WTC11 (cell line): ENCODE measurements at regions not wholly inside any gene's neighbourhood (a gene's known extent, or its start where the extent isn't known, plus 50 kb on each side); places are given as distances from the start of the nearest gene placed in this dataset.

Experiments
- ATAC-seq: fragments of 200-7000 bp; cut with Tn5 transposase; 2 replicates; pipeline ENCODE4 v1.10.0; 2021; ENCODE audit warnings: mild to moderate bottlenecking, moderate library complexity
- CTCF ChIA-PET: fragments of 300-600 bp; sonication (Branson Sonifier 250); formaldehyde crosslinking; loops from one replicate; lab custom pipeline; 2021; ENCODE audit warnings: antibody characterized with exemption; lab: Charles Lee
- POLR2A ChIA-PET: fragments of 350-600 bp; sonication (Branson Sonifier 250); formaldehyde crosslinking; loops from one replicate; lab custom pipeline; 2021; ENCODE audit warnings: antibody characterized with exemption; lab: Charles Lee
- DNase-seq: peaks from one replicate; pipeline ENCODE4 v3.0.0; 2021; ENCODE audit warnings: low spot score
- H3K27ac Mint-ChIP-seq: 2 replicates; pipeline ENCODE4 v1.8.0; 2021; ENCODE audit warnings: mixed read lengths
- H3K27me3 Mint-ChIP-seq: 2 replicates; pipeline ENCODE4 v1.8.0; 2021; ENCODE audit warnings: low read depth, mild to moderate bottlenecking, moderate library complexity, mixed read lengths
- H3K36me3 Mint-ChIP-seq: 2 replicates; pipeline ENCODE4 v1.8.0; 2021; ENCODE audit warnings: mixed read lengths
- H3K4me1 Mint-ChIP-seq: 2 replicates; pipeline ENCODE4 v1.8.0; 2022; ENCODE audit warnings: mixed read lengths
- H3K4me3 Mint-ChIP-seq: 2 replicates; pipeline ENCODE4 v1.8.0; 2021; ENCODE audit warnings: mild to moderate bottlenecking, moderate library complexity, mixed read lengths
- H3K9me3 Mint-ChIP-seq: 2 replicates; pipeline ENCODE4 v1.8.0; 2021; ENCODE audit warnings: mixed read lengths
- AFF4 ChIP-seq: sonication (generic); formaldehyde crosslinking; IDR thresholded peaks from 2 replicates; pipeline ENCODE4 v1.8.1; 2023; ENCODE audit warnings: mild to moderate bottlenecking, missing genetic modification reagents, borderline replicate concordance
- ATF6 ChIP-seq: sonication (generic); formaldehyde crosslinking; IDR thresholded peaks from 2 replicates; pipeline ENCODE4 v1.8.1; 2023; ENCODE audit warnings: mild to moderate bottlenecking, missing genetic modification reagents
- HMGXB4 ChIP-seq: sonication (generic); formaldehyde crosslinking; IDR thresholded peaks from 2 replicates; pipeline ENCODE4 v1.8.1; 2023; ENCODE audit warnings: mild to moderate bottlenecking, moderate library complexity, missing genetic modification reagents
- MYBL2 ChIP-seq: sonication (generic); formaldehyde crosslinking; IDR thresholded peaks from 2 replicates; pipeline ENCODE4 v1.8.1; 2023; ENCODE audit warnings: mild to moderate bottlenecking, moderate library complexity, missing genetic modification reagents
- OVOL2 ChIP-seq: fragments of 250-450 bp; sonication (Bioruptor Pico); IDR thresholded peaks from 2 replicates; pipeline ENCODE4 v1.9.0; 2021; ENCODE audit warnings: mild to moderate bottlenecking, borderline replicate concordance
- SOX15 ChIP-seq: fragments of 250-450 bp; sonication (Bioruptor Pico); IDR thresholded peaks from 2 replicates; pipeline ENCODE4 v1.9.0; 2021; ENCODE audit warnings: mild to moderate bottlenecking
- TEAD4 ChIP-seq: sonication (generic); formaldehyde crosslinking; IDR thresholded peaks from 2 replicates; pipeline ENCODE4 v1.8.0; 2022; ENCODE audit warnings: mild to moderate bottlenecking, missing genetic modification reagents
- ZNF232 ChIP-seq: sonication (generic); formaldehyde crosslinking; IDR thresholded peaks from 2 replicates; pipeline ENCODE4 v1.8.0; 2022; ENCODE audit warnings: mild to moderate bottlenecking, missing genetic modification reagents
- ZNF425 ChIP-seq: fragments of 250-450 bp; sonication (Bioruptor Pico); conservative IDR thresholded peaks from 2 replicates; pipeline ENCODE4 v1.9.0; 2021; ENCODE audit warnings: mild to moderate bottlenecking
- TF ChIP-seq, protein P1 (sequence below): sonication (generic); formaldehyde crosslinking; IDR thresholded peaks from 2 replicates; pipeline ENCODE4 v1.8.0; 2022; ENCODE audit warnings: mild to moderate bottlenecking, missing genetic modification reagents
- TF ChIP-seq, protein P2 (sequence below): sonication (generic); formaldehyde crosslinking; IDR thresholded peaks from 2 replicates; pipeline ENCODE4 v1.8.0; 2023; ENCODE audit warnings: missing genetic modification reagents, mild to moderate bottlenecking, borderline replicate concordance

DNA sequence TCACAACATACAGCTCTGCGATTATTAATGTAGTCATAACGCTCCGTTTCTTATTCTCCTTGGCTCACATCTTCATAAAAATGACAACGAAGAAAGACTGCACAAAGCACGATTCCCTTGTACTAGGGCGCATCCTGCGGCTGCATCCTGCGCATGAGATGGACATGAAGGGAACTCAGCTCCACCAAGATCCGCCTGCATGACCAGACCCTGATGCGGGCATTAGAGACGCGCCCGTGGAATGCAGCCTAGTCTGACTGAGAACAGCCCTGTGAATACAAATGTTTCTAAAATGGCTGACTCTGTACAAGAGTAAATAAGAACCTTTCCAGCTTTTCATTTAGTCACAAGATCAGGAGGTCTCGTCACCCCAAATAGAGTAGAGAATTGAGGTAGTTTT is 422.2 kb downstream of the NOVA1 start (continued):
- TF ChIP-seq ATF6 (CRISPR knock-in tag), result no peak
- no peak for TF ChIP-seq MYBL2 (CRISPR knock-in tag)
- no peak for TF ChIP-seq SOX15
- TF ChIP-seq HMGXB4 (CRISPR knock-in tag), result no peak
- TF ChIP-seq, protein P1, sequence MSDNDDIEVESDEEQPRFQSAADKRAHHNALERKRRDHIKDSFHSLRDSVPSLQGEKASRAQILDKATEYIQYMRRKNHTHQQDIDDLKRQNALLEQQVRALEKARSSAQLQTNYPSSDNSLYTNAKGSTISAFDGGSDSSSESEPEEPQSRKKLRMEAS (CRISPR knock-in tag), result no peak

GRCh38 chr14:26174395-26174794 is 423.4 kb downstream of the NOVA1 start:
- POLR2A ChIA-PET, result no interaction called here
- DNase-seq, result no peak
- TF ChIP-seq, protein P2, sequence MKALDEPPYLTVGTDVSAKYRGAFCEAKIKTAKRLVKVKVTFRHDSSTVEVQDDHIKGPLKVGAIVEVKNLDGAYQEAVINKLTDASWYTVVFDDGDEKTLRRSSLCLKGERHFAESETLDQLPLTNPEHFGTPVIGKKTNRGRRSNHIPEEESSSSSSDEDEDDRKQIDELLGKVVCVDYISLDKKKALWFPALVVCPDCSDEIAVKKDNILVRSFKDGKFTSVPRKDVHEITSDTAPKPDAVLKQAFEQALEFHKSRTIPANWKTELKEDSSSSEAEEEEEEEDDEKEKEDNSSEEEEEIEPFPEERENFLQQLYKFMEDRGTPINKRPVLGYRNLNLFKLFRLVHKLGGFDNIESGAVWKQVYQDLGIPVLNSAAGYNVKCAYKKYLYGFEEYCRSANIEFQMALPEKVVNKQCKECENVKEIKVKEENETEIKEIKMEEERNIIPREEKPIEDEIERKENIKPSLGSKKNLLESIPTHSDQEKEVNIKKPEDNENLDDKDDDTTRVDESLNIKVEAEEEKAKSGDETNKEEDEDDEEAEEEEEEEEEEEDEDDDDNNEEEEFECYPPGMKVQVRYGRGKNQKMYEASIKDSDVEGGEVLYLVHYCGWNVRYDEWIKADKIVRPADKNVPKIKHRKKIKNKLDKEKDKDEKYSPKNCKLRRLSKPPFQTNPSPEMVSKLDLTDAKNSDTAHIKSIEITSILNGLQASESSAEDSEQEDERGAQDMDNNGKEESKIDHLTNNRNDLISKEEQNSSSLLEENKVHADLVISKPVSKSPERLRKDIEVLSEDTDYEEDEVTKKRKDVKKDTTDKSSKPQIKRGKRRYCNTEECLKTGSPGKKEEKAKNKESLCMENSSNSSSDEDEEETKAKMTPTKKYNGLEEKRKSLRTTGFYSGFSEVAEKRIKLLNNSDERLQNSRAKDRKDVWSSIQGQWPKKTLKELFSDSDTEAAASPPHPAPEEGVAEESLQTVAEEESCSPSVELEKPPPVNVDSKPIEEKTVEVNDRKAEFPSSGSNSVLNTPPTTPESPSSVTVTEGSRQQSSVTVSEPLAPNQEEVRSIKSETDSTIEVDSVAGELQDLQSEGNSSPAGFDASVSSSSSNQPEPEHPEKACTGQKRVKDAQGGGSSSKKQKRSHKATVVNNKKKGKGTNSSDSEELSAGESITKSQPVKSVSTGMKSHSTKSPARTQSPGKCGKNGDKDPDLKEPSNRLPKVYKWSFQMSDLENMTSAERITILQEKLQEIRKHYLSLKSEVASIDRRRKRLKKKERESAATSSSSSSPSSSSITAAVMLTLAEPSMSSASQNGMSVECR (CRISPR knock-in tag), result no peak
- TF ChIP-seq TEAD4 (CRISPR knock-in tag), result no peak
- no peak for TF ChIP-seq AFF4 (CRISPR knock-in tag)
- no peak for TF ChIP-seq ZNF232 (CRISPR knock-in tag)
- no peak for TF ChIP-seq OVOL2 (CRISPR knock-in tag)
- H3K4me1 Mint-ChIP-seq, result peaks cover 4% of the 10 kb centered on the region
- no peaks in the 10 kb centered on the region for H3K9me3 Mint-ChIP-seq
- no peak overlapping the region for H3K27ac Mint-ChIP-seq
- no peaks in the 10 kb centered on the region for H3K36me3 Mint-ChIP-seq
- CTCF ChIA-PET, result interaction anchor here (3.1 kb wide), 1 partner anchor 11 kb away, joined by 19 read pairs; no protein-coding TSS in a partner anchor
- ATAC-seq, result no peak
- no peaks in the 10 kb centered on the region for H3K27me3 Mint-ChIP-seq
- H3K4me3 Mint-ChIP-seq, result no peak overlapping the region

DNA sequence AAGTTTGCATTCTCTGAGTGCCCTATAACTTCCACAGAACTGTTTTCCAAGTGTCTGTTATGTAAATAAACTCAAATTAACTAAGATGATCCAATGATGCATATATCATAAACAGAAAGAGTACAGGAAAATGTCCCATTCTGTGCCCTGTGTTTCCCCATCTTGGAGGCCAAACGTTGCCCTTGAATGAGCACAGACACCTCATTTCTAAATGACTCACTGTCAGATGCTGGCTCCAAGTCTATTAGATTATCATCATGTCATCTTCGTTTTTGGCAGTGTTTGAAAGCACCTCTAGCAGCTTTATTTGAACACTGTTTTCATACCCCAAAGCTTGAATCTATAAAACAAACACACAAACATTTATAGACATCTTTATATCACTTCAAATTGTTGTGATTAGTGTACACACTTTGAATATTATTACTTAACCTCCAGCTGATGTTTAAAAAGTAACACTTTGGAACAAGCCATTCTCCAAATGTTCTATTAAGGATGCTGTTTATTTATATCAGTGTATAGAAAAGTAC is 424.2 kb downstream of the NOVA1 start:
- ATAC-seq, result no peak

More for the DNA sequence above, 424.2 kb downstream of the NOVA1 start:
- no peak for DNase-seq
- H3K4me1 Mint-ChIP-seq, result peaks cover 4% of the 10 kb centered on the region
- no peaks in the 10 kb centered on the region for H3K36me3 Mint-ChIP-seq
- no peak for TF ChIP-seq ZNF425 (CRISPR knock-in tag)
- TF ChIP-seq, all 79 proteins: peak for 0
- H3K27me3 Mint-ChIP-seq, result no peaks in the 10 kb centered on the region
- H3K27ac Mint-ChIP-seq, result no peak overlapping the region
- CTCF ChIA-PET, result interaction anchor here (1.1 to 3.1 kb wide), 2 partner anchors 10 to 636 kb away, joined by 3 to 19 read pairs; no protein-coding TSS in a partner anchor
- no peak overlapping the region for H3K4me3 Mint-ChIP-seq
- no peaks in the 10 kb centered on the region for H3K9me3 Mint-ChIP-seq
- POLR2A ChIA-PET, result no interaction called here
